ENCODE measurements at regions not wholly inside any gene's neighbourhood (a gene's known extent, or its start where the extent isn't known, plus 50 kb on each side); places are given as distances from the start of the nearest gene placed in this dataset.

DNA sequence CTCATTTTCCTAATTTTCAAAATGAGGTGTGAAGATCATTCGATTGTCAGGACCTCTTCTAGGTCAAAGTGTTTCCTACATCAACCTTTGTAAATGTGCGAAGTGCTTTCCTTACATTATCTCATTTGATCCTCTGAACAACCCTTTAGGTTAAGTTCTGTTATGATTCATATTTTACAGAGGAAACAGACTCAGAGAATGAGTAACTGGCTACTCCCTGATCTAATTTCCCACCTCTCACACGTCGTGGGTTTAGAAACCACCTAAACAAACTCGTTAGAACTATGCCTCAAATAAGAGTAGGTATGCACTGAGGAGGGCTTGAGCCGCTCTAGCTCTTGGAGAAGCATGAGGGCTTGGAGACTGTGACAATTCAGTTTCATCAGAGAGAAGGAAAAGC is 148.6 kb downstream of the CD47 start:
- peaks cover 13% of the 10 kb centered on the region for H3K4me1 ChIP-seq (ENCODE audit: control insufficient read depth, insufficient read depth, low read length, unreplicated experiment)
- no peaks in the 10 kb centered on the region for H3K79me2 ChIP-seq (ENCODE audit: control insufficient read depth, insufficient read depth, low read length, unreplicated experiment)
- H3K27me3 ChIP-seq (ENCODE audit: insufficient read depth, low read length): no peaks in the 10 kb centered on the region
- no peak overlapping the region for H3K4me3 ChIP-seq (ENCODE audit: low read depth, low read length)
- H3K27ac ChIP-seq (ENCODE audit: low read depth, low read length): no peak overlapping the region
- H3K36me3 ChIP-seq (ENCODE audit: insufficient read depth, low read length): no peaks in the 10 kb centered on the region
- peak overlapping the region; percentile 43 for H2AFZ ChIP-seq (ENCODE audit: low read length, unreplicated experiment)

DNA sequence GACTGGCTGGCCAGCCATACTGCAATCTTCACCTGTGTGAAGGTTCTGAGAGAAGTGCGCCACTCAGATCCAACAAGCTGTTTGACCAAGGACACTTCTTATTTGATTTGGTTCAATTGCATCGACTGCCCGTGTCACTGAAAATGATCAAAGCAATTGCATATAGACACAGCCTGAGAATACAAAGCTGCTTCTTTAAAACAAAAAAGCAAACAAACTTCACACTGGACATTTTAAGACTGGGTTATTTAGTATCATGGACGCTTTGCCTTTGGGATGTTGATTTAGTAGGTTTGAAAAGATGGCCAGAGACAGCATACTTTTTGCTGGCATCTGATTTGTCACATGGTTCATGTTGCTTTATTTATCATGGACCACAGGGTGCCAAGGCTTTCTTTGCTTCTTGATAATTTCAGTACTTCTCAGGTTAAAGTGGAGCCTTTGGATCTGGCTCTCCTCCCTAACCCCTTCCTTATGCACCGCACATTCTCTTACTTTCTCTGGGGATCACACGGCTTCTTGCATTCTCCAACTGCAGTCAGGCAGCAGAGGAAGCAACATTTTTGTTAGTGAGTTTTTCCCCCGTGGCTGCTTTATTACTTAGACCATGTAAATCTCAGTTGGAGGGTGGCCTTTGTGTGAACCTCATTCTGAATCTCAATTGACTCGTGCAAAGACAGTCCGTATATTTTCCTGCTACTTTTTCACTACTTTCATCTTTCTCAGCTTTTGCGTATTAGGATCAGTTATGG is 151.0 kb downstream of the CD47 start:
- H3K27ac ChIP-seq (ENCODE audit: low read depth, low read length): no peak overlapping the region
- no peak overlapping the region for H2AFZ ChIP-seq (ENCODE audit: low read length, unreplicated experiment)
- H3K36me3 ChIP-seq (ENCODE audit: insufficient read depth, low read length): no peaks in the 10 kb centered on the region
- H3K4me1 ChIP-seq (ENCODE audit: control insufficient read depth, insufficient read depth, low read length, unreplicated experiment): peaks cover 13% of the 10 kb centered on the region
- no peaks in the 10 kb centered on the region for H3K27me3 ChIP-seq (ENCODE audit: insufficient read depth, low read length)
- no peak overlapping the region for H3K4me3 ChIP-seq (ENCODE audit: low read depth, low read length)
- no peaks in the 10 kb centered on the region for H3K79me2 ChIP-seq (ENCODE audit: control insufficient read depth, insufficient read depth, low read length, unreplicated experiment)

DNA sequence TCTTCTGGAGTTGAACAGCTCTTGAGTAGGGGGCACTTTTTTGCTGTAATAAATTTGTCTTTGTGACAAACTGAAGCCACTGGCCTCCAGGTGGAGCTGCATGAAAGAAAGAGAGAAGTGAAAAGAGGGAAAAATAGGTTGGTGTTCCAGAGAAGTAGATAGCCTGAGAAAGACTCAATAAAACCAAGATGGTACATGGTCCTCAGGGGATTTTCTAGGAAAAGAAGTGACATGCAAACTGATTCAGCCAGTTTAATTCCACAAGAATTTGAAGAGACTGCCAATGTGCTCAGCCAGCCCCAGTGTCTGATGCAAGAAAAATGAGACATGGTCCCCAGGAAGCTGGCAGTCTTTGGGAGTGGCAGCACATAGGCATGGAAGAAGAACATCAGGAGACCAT is 152.7 kb downstream of the CD47 start:
- Histone ChIP-seq H3K36me3 (ENCODE audit: insufficient read depth, low read length) (no peaks in the 10 kb centered on the region), H3K4me1 (ENCODE audit: control insufficient read depth, insufficient read depth, low read length, unreplicated experiment) (no peaks in the 10 kb centered on the region), H3K27me3 (ENCODE audit: insufficient read depth, low read length) (no peaks in the 10 kb centered on the region), H3K79me2 (ENCODE audit: control insufficient read depth, insufficient read depth, low read length, unreplicated experiment) (no peaks in the 10 kb centered on the region), H3K27ac (ENCODE audit: low read depth, low read length) (no peak overlapping the region), H3K4me3 (ENCODE audit: low read depth, low read length) (no peak overlapping the region), H2AFZ (ENCODE audit: low read length, unreplicated experiment) (no peak overlapping the region)

DNA sequence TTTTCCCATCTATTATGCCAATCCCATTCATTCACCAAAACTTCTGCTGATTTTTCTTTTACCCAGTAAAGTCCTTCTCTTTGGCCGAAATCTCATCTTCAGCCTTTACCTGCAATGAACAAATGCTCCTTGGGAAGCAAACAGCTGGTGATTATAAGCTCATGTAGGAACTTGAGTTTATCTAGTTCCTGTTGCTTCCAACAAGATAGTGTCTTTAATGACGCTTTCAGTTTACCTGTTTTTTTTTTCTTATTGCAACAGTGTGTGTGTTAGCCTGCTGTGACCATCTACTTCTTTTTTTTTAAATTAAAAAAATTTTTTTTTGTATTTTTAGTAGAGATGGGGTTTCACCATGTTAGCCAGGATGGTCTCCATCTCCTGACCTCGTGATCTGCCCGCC is 156.0 kb downstream of the CD47 start:
- Histone ChIP-seq H3K4me3 (ENCODE audit: low read depth, low read length) (no peak overlapping the region), H3K36me3 (ENCODE audit: insufficient read depth, low read length) (no peaks in the 10 kb centered on the region), H3K27ac (ENCODE audit: low read depth, low read length) (no peak overlapping the region), H3K4me1 (ENCODE audit: control insufficient read depth, insufficient read depth, low read length, unreplicated experiment) (no peaks in the 10 kb centered on the region), H3K27me3 (ENCODE audit: insufficient read depth, low read length) (no peaks in the 10 kb centered on the region), H3K79me2 (ENCODE audit: control insufficient read depth, insufficient read depth, low read length, unreplicated experiment) (no peaks in the 10 kb centered on the region), H2AFZ (ENCODE audit: low read length, unreplicated experiment) (no peak overlapping the region)

DNA sequence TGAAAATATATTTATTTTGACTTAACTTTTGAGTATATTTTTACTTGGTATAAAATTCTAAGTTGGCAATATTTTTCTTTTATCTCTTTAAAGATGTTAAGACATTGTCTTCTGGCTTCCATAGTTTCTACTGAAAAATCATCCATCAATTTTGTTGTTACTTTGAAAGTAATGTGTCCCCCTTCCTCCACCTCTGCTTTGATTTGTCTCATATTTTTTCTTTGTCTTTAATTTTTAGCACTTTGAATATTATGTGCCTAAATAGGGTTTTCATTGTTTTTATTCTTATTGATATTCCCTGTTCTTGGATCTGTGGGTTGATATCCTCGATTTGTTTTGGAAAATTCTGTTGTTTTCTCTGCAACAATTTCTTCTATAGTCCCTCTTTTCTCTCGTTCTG is 157.4 kb downstream of the CD47 start:
- Histone ChIP-seq H3K27me3 (ENCODE audit: insufficient read depth, low read length) (no peaks in the 10 kb centered on the region), H3K4me1 (ENCODE audit: control insufficient read depth, insufficient read depth, low read length, unreplicated experiment) (no peaks in the 10 kb centered on the region), H3K36me3 (ENCODE audit: insufficient read depth, low read length) (no peaks in the 10 kb centered on the region), H3K79me2 (ENCODE audit: control insufficient read depth, insufficient read depth, low read length, unreplicated experiment) (no peaks in the 10 kb centered on the region), H3K4me3 (ENCODE audit: low read depth, low read length) (no peak overlapping the region), H3K27ac (ENCODE audit: low read depth, low read length) (no peak overlapping the region), H2AFZ (ENCODE audit: low read length, unreplicated experiment) (no peak overlapping the region)

DNA sequence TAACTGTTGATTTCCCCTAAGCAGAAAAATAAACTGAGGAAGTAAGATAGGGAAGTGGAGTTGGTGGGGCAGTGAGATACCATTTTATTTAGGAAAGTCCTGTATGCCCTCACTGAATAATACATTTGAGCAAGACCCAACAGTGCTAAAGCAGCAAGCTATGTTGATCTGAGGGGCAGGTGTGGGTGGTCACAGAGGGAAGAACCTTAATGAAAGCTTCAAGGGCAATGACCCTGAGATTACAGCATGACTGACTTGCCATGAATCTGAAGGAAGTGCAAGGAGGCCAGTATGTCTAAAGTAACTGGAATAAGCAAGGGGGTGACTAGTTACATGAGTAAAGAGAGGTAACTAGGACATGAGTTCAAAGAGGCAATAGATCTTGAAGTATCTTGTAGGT is 159.5 kb downstream of the CD47 start:
- Histone ChIP-seq H3K27ac (ENCODE audit: low read depth, low read length) (no peak overlapping the region), H3K27me3 (ENCODE audit: insufficient read depth, low read length) (no peaks in the 10 kb centered on the region), H2AFZ (ENCODE audit: low read length, unreplicated experiment) (no peak overlapping the region), H3K4me3 (ENCODE audit: low read depth, low read length) (no peak overlapping the region), H3K36me3 (ENCODE audit: insufficient read depth, low read length) (no peaks in the 10 kb centered on the region), H3K79me2 (ENCODE audit: control insufficient read depth, insufficient read depth, low read length, unreplicated experiment) (no peaks in the 10 kb centered on the region), H3K4me1 (ENCODE audit: control insufficient read depth, insufficient read depth, low read length, unreplicated experiment) (peaks cover 5% of the 10 kb centered on the region)

DNA sequence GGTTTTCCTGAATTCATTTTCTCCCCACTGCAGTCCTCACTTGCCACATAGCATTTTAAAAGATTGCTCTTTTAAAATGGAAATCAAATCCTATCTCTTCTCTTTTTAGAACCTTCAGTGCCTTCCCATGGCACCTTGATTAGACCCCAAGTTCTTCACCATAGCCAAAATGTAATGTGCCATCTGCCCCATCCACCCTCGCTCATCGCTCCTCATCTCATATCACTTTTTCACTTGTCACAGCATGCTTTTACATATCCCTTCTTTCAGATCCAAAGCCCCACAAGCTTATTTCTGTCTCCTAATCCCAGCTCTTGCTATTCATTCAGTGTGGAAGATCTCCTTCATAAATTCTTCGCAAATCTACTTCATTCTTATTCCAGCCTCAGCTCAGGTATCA is 161.7 kb downstream of the CD47 start:
- H3K79me2 ChIP-seq (ENCODE audit: control insufficient read depth, insufficient read depth, low read length, unreplicated experiment): no peaks in the 10 kb centered on the region
- H3K36me3 ChIP-seq (ENCODE audit: insufficient read depth, low read length): no peaks in the 10 kb centered on the region
- no peak overlapping the region for H3K4me3 ChIP-seq (ENCODE audit: low read depth, low read length)
- H3K27me3 ChIP-seq (ENCODE audit: insufficient read depth, low read length): no peaks in the 10 kb centered on the region
- no peak overlapping the region for H3K27ac ChIP-seq (ENCODE audit: low read depth, low read length)
- peaks cover 5% of the 10 kb centered on the region for H3K4me1 ChIP-seq (ENCODE audit: control insufficient read depth, insufficient read depth, low read length, unreplicated experiment)
- no peak overlapping the region for H2AFZ ChIP-seq (ENCODE audit: low read length, unreplicated experiment)

DNA sequence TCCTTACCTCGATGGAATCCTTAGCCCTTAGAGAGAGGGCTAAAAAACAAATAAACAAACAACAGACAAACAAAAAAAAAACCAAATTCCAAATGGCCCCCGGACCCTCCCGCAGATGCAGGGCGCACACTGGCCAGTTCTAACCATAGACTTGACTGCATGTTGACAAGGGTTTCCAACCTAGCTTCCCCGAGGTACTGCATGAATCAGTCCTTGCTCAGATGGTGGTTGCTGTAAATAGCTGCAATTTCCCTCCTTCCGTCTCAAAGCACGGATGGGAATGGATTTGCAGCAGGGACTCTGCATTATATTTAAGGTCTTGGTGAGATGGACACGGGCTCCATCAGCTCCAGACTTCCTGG is 162.8 kb downstream of the CD47 start:
- Histone ChIP-seq H3K4me1 (ENCODE audit: control insufficient read depth, insufficient read depth, low read length, unreplicated experiment) (peaks cover 5% of the 10 kb centered on the region), H3K27me3 (ENCODE audit: insufficient read depth, low read length) (no peaks in the 10 kb centered on the region; the same call in 1 of the 2 replicates), H3K36me3 (ENCODE audit: insufficient read depth, low read length) (no peaks in the 10 kb centered on the region), H3K4me3 (ENCODE audit: low read depth, low read length) (peak overlapping the region; percentile 75), H3K27ac (ENCODE audit: low read depth, low read length) (no peak overlapping the region), H3K79me2 (ENCODE audit: control insufficient read depth, insufficient read depth, low read length, unreplicated experiment) (no peaks in the 10 kb centered on the region), H2AFZ (ENCODE audit: low read length, unreplicated experiment) (peak overlapping the region; percentile 86)

DNA sequence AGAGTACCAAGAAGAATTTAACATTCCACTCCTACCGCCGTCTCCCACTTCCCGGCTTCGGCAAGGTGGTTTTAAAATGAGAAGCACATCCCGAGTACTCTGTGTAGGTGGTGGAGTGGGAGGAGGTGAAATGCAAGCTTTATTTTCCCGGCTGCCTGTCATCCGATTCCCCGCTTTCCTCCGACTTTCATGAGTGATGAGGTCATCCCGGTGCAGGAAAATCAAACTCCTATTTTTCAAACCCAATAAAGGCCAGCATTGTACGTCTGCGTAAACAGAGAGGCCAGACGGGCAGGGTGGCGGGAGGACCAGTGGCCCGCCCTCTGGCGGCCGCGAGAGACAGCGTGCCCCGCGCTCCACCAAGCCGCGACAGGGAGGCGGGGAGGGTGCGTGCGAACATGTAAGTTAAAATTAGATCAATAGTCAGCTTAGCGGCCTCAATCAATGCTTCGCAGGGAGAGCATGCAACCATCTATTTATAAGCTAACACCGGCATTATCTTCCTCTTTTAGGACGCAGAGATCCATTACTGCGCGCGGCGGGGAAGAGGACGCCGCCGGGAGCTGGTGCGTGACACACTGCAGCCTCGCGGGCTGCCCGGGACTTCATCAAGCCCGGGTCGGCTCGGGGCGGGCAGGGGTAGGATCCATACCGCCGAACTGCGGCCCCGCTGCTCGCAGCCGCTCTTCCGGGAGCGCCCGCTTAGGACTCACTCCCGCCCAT is 163.3 kb downstream of the CD47 start:
- H3K27me3 ChIP-seq (ENCODE audit: insufficient read depth, low read length): peaks cover 3% of the 10 kb centered on the region; the same call in 1 of the 2 replicates
- no peak overlapping the region for H3K27ac ChIP-seq (ENCODE audit: low read depth, low read length)
- peak overlapping the region; percentile 86 for H2AFZ ChIP-seq (ENCODE audit: low read length, unreplicated experiment)
- H3K4me3 ChIP-seq (ENCODE audit: low read depth, low read length): peak overlapping the region; percentile 75
- H3K36me3 ChIP-seq (ENCODE audit: insufficient read depth, low read length): no peaks in the 10 kb centered on the region
- peaks cover 5% of the 10 kb centered on the region for H3K4me1 ChIP-seq (ENCODE audit: control insufficient read depth, insufficient read depth, low read length, unreplicated experiment)
- no peaks in the 10 kb centered on the region for H3K79me2 ChIP-seq (ENCODE audit: control insufficient read depth, insufficient read depth, low read length, unreplicated experiment)

DNA sequence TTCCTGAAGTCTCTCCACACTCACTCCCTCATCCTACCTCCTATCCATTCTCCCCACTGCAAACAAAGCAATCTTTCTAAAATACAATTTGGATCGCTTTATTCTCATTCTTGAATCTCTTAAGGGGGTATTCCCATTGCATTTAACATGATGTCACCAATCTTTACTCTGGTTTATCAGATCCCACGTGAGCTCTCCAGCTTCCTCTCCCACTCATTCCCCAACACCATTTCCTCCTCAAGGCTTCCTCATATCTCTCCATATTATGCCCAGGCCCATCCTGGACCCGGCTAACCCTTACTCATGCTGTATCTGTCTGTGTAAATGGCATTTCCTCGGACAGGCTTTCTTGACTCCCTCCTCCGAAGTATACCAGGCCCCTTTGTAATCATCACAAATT is 165.0 kb downstream of the CD47 start:
- Histone ChIP-seq H2AFZ (ENCODE audit: low read length, unreplicated experiment) (no peak overlapping the region), H3K4me3 (ENCODE audit: low read depth, low read length) (no peak overlapping the region), H3K4me1 (ENCODE audit: control insufficient read depth, insufficient read depth, low read length, unreplicated experiment) (peaks cover 5% of the 10 kb centered on the region), H3K79me2 (ENCODE audit: control insufficient read depth, insufficient read depth, low read length, unreplicated experiment) (no peaks in the 10 kb centered on the region), H3K36me3 (ENCODE audit: insufficient read depth, low read length) (no peaks in the 10 kb centered on the region), H3K27me3 (ENCODE audit: insufficient read depth, low read length) (peaks cover 13% of the 10 kb centered on the region), H3K27ac (ENCODE audit: low read depth, low read length) (no peak overlapping the region)

DNA sequence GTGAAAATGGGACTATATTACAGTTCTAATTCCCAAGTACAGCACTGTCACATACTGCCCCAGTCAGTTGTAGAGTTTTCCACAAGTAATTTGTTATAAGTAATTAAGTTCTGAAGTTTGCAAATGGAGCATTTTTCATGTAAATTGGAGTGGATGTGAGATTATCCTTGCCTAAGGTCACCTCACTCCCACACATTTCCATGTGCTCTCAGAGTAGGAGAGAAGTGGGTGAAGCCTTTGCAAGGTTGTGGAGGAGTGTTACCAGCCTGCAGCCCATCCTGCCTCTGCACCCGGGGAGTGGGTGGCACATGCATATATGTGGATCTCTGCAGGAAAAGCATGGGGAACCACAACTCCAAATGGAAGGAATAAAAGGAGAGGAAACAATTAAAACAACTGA is 169.8 kb downstream of the CD47 start:
- H3K27ac ChIP-seq (ENCODE audit: low read depth, low read length): no peak overlapping the region
- H3K36me3 ChIP-seq (ENCODE audit: insufficient read depth, low read length): no peaks in the 10 kb centered on the region
- H3K4me3 ChIP-seq (ENCODE audit: low read depth, low read length): no peak overlapping the region
- no peak overlapping the region for H2AFZ ChIP-seq (ENCODE audit: low read length, unreplicated experiment)
- no peaks in the 10 kb centered on the region for H3K4me1 ChIP-seq (ENCODE audit: control insufficient read depth, insufficient read depth, low read length, unreplicated experiment)
- H3K79me2 ChIP-seq (ENCODE audit: control insufficient read depth, insufficient read depth, low read length, unreplicated experiment): no peaks in the 10 kb centered on the region
- peaks cover 41% of the 10 kb centered on the region for H3K27me3 ChIP-seq (ENCODE audit: insufficient read depth, low read length)

Data from ACC112 (cell line).